HG02870 (cell line): ENCODE measurements at regions not wholly inside any gene's neighbourhood (a gene's known extent, or its start where the extent isn't known, plus 50 kb on each side); places are given as distances from the start of the nearest gene placed in this dataset.

ENCODE experiments used
- ATAC-seq: cut with Tn5 transposase; IDR thresholded peaks from one replicate; pipeline ENCODE4 v1.9.1; 2021; ENCODE audit warnings: mild to moderate bottlenecking, moderate library complexity; ENCODE audit not compliant: unreplicated experiment

- ATAC-seq: no peak
These were observed 376.0 kb upstream of the ALCAM start for GRCh38 chr3:104990758-104991157.

GRCh38 chr3:104992676-104993075, 374.0 kb upstream of the ALCAM start:
- ATAC-seq: no peak

GRCh38 chr3:105006164-105006563, 360.5 kb upstream of the ALCAM start:
- no peak for ATAC-seq

- ATAC-seq: no peak
These were observed 353.1 kb upstream of the ALCAM start for GRCh38 chr3:105013657-105014056.

- ATAC-seq: no peak
These were observed 352.1 kb upstream of the ALCAM start for GRCh38 chr3:105014631-105015030.

GRCh38 chr3:105022813-105023212, 343.9 kb upstream of the ALCAM start:
- no peak for ATAC-seq

- ATAC-seq: no peak
These were observed 336.5 kb upstream of the ALCAM start for GRCh38 chr3:105030211-105030610.

GRCh38 chr3:105032541-105032940, 334.2 kb upstream of the ALCAM start:
- ATAC-seq: no peak

- no peak for ATAC-seq
These were observed 333.6 kb upstream of the ALCAM start for GRCh38 chr3:105033081-105033480.

- no peak for ATAC-seq
These were observed 327.7 kb upstream of the ALCAM start for GRCh38 chr3:105039004-105039403.

- no peak for ATAC-seq
These were observed 326.6 kb upstream of the ALCAM start for GRCh38 chr3:105040026-105040622.

GRCh38 chr3:105042586-105042985, 324.1 kb upstream of the ALCAM start:
- ATAC-seq: no peak

- no peak for ATAC-seq
These were observed 315.6 kb upstream of the ALCAM start for GRCh38 chr3:105051111-105051510.

- ATAC-seq: no peak
These were observed 314.7 kb upstream of the ALCAM start for GRCh38 chr3:105051972-105052371.

GRCh38 chr3:105062853-105063252, 303.9 kb upstream of the ALCAM start:
- no peak for ATAC-seq

GRCh38 chr3:105065895-105066839, 300.5 kb upstream of the ALCAM start:
- no peak for ATAC-seq

- ATAC-seq: no peak
These were observed 299.3 kb upstream of the ALCAM start for GRCh38 chr3:105067361-105067760.

GRCh38 chr3:105077060-105077822, 289.5 kb upstream of the ALCAM start:
- ATAC-seq: no peak

- no peak for ATAC-seq
These were observed 282.8 kb upstream of the ALCAM start for GRCh38 chr3:105083945-105084344.

- ATAC-seq: no peak
These were observed 281.2 kb upstream of the ALCAM start for GRCh38 chr3:105085506-105085905.
